ENCODE measurements at regions not wholly inside any gene's neighbourhood (a gene's known extent, or its start where the extent isn't known, plus 50 kb on each side); places are given as distances from the start of the nearest gene placed in this dataset.

GRCh38 chr2:67923696-67924095 lies 139.1 kb downstream of the C1D start:
- TF ChIP-seq POLR2A (IDR thresholded peaks at IDR 0.05) (no peak), CTCF (IDR thresholded peaks at IDR 0.05) (no peak)
